CD4-positive, alpha-beta T cell treated with Interleukin-15 for 1 hour (primary cell): ENCODE measurements at regions not wholly inside any gene's neighbourhood (a gene's known extent, or its start where the extent isn't known, plus 50 kb on each side); places are given as distances from the start of the nearest gene placed in this dataset.

Experiments used
- DNase-seq: peaks from one replicate; pipeline ENCODE4 v3.0.0-alpha.2; 2020

- DNase-seq, result no peak
These were observed 93.2 kb downstream of the C17orf67 start for GRCh38 chr17:56740481-56740880.
